HG03196 (cell line): ENCODE measurements at regions not wholly inside any gene's neighbourhood (a gene's known extent, or its start where the extent isn't known, plus 50 kb on each side); places are given as distances from the start of the nearest gene placed in this dataset.

Experiments used
- ATAC-seq: cut with Tn5 transposase; IDR thresholded peaks from one replicate; pipeline ENCODE4 v1.9.1; 2021; ENCODE audit not compliant: unreplicated experiment

- no peak for ATAC-seq
Observed at GRCh38 chr1:209379280-209379679, 204.2 kb upstream of the CAMK1G start.

DNA sequence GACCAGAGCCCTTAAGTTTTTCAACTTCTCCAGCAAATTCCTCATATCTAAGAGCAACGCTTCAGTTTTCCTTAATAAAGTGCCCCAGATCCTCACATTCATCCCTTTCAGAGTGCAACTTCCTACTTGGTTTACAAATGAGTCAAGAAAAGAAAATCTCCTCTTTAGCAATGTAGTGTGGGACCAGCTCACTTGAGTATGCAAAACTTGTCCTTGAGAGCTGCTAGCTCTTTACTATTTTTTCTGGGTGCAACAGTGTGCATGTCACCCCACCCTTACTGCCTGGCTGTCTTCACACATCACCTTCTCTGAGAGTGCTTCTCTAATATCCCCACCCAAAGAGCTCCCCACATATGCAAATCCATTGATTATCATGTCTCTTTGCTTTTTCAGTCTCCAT, 203.1 kb upstream of the CAMK1G start:
- no peak for ATAC-seq

DNA sequence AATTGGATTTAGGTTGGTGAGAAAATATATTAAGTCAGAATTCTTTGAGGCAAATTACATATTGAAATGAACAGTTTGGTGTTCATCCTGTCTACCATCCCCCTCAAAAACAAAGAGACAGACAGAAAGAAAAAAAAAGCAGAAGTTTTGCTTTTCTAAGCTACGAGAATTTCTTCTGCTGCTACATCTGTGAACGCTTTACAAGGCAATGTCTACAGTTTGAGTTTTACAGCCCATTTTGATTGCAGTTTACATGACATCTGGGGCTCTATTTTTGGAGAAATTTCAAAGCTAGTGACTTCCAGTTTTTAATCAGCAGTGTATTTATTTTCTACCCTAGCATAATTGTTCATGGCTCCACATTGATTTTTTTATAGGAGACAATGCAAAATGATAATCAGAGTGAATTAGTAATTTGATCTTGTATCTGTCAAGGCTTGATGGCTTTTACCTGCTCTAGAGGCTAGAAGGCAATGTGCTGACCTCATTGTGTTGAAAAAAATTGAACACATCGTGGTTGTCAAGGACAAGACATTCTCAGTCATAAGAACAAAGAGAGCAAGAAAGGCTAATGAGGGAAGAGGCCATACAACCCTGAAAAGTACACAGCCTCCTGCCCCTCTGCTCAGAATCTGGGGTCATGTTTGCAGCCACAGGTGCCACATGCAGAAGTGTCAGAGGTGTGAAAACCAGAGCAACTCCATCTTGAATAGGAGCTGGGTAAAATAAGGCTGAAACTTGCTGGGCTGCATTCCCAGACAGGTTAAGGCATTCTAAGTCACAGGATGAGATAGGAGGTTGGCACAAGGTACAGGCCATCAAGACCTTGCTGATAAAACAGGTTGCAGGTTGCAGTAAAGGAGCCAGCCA, 201.0 kb upstream of the CAMK1G start:
- no peak for ATAC-seq

- no peak for ATAC-seq
Observed at GRCh38 chr1:209383422-209383821, 200.1 kb upstream of the CAMK1G start.

DNA sequence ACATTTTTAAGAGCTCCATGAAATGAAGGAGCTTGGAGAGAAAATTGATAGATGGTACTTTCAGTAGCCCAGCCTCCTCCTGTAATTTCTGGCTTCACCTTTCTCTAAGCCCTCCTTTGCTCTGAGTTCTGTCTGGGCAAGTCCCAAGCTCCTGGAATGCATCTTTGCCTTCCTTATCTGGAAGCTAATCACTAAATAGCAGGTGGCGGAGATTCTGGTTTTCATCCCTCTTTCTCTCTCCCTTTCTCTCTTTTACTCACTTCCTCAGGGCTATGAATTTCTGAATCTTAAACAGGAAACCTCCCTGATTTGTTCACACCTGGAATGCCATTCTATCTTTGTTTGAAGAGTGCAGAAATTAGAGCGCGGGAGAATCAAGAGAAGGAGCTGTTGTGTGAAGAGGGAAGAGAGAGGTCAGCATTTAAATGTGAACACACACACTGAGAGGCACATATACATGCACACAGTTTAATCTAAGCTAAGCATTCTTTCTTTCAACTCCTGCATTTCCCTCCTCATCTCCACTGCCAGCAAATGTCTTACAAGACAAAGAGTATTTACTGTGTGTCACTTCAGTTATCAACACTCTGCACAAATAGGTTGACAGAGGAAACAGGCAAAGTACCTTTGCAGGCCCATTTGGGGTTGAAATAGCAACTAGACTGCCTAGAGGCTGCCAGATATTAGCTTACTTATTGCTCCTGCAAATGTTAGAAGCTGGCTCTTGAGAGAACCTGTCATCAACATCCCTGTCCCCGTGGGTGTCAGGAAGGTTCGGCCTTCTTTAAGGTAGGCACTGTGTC, 199.4 kb upstream of the CAMK1G start:
- ATAC-seq = no peak

DNA sequence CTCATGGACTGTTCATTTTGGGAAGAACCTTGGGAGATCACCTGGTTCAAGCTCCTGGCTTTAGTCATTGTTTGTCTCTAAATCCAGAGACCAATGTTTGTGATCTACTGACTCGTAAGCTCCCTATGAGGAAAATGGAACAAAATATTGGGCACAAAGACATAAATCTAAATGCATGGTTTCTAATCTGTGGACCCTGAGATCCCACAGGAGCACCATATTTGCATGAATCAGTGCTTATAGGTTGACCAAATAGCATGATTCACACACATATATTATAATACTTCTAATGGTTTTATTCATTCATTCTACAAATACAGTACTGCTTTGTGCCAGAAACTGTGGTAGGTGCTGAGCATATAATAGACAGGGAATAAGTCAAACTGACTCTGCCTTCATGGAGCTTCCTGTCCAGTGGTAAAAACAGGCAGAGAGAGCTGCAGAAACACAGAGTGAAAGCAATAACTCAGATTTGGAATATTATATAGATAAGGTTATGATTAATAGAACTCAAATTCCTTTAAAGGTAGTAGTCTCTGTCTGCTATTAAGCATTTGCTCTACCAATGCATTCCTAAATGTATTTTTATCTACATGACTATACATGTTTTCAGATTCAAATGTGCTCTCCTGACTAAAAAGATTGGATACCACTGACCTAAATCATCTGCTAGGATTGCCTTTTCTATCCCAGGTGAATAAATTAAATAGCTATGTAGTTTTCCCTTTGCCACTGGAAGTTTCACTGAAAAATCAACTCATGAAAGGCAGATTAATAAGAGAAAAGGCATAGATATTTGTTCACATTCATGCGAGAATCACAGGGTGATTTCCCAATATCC, 198.6 kb upstream of the CAMK1G start:
- ATAC-seq = no peak

DNA sequence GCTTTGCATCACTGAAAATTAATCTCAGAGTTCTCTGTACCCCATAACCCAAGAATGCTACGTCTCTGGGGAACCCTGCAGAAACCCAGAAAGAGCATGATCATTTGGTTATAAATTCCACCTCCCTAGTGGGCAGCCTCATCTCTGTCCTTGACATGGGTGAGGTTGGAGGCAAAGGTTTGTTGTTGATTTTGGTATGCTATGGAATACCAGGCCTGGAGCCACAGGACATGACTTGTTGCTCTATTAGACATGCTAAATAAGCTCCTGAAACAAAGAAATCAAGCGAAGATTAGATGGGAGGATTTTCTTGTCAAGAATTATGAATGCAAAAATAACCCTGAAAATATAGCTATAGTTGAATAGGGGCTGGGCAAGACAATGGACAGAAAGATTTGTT, 197.4 kb upstream of the CAMK1G start:
- ATAC-seq = no peak

GRCh38 chr1:209387271-209387968, 196.1 kb upstream of the CAMK1G start:
- no peak for ATAC-seq

DNA sequence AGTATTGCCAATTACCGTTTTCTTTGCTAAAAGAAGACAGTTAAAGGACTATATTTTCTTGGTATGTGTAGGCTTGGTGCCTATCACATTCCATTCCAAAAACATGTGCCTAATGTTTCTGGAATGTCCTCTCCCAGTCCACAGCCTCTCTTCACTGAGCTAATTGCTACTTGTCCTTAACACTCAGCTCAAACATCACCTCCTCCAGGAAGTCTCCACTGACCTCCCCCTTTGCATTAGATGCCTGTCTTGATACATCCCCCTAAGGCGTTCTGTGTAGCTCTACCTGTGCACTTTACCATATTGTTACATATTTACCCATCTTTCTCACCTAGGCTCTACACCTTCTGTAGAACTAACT, 195.6 kb upstream of the CAMK1G start:
- ATAC-seq = no peak

DNA sequence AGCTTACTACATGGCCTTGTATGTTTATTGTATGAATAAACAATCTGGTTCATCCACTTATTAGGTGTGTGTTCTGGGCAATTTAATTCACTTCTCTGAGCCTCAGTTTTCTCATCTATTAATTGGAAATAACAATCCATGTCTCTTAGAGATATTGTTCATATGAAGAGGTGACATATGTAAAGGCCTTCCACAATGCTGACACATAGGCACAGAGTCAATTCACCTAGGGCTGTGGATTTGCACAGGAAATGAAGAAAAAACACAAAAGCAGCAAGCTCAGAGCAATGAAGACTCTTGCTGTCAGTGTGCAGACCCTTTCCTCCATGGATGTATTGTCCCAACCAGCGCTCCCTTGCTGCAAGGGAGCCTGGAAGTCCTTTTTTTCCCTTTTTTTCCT, 195.2 kb upstream of the CAMK1G start:
- ATAC-seq = no peak

- no peak for ATAC-seq
Observed at GRCh38 chr1:209389258-209389657, 194.3 kb upstream of the CAMK1G start.

- ATAC-seq = no peak
Observed at GRCh38 chr1:209389975-209390374, 193.5 kb upstream of the CAMK1G start.

GRCh38 chr1:209390764-209391163, 192.8 kb upstream of the CAMK1G start:
- ATAC-seq = no peak

DNA sequence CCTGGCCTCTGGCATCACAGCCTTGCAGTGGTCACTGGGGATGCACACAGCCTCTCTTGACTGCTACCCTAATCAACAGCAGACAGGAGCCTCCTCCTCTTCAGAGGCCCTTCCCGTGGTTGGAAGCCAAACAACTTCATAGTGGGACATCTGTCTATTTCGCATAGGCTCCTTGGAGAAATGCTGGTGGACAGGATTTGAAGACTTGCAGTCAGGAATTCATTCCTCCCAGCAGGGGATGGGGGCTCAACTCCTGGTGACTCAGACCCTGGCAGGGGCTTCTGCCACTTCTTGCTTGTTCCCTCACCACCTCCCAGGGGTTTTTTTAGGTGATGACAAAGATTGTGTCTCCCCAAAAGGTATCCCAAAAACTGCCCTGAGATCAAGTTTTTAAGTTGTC, 191.7 kb upstream of the CAMK1G start:
- ATAC-seq = no peak

DNA sequence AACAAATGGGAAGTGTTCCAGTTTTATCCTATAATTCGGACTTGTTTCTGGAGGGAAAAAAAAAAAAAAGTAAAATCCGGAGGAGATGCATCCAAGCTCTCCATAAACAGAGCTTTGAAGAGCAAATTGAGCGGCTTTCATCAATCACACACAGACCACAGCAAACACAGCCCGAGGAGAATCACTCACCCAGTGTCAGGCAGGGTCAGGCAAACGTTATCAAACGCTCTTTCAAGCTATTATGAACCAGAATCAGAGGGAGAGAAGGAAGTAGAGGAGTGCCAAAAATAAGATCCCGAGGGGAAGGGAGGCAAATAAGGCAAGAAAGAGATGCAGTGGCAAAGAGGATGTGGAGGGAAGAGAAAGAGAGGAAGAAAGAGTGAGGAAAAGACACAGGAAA, 188.3 kb upstream of the CAMK1G start:
- no peak for ATAC-seq

DNA sequence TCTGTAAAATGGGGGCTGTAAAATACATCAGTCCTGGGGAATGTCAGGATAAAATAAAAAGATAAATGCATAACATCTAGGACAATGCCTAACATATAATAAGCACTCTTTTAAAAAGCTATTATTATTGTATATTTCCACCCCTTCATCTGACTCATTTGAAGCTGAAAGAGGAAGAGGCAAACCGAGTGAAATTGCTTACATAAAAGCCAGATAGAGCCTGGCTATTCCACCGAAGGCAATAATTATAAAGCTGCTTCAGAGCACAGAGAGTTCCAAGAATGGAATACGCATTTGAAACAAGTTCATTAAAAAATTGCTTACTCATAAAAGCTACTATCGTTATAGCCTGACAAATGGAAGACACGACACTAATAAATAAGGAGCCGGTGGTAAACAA, 186.1 kb upstream of the CAMK1G start:
- no peak for ATAC-seq

- no peak for ATAC-seq
Observed at GRCh38 chr1:209397910-209398309, 185.6 kb upstream of the CAMK1G start.

- no peak for ATAC-seq
Observed at GRCh38 chr1:209398313-209398991, 185.1 kb upstream of the CAMK1G start.

GRCh38 chr1:209399800-209400199, 183.7 kb upstream of the CAMK1G start:
- ATAC-seq = no peak
